HL-60 (cell line): ENCODE measurements at regions not wholly inside any gene's neighbourhood (a gene's known extent, or its start where the extent isn't known, plus 50 kb on each side); places are given as distances from the start of the nearest gene placed in this dataset.

Source experiments
- GABPA ChIP-seq: IDR thresholded peaks from 2 replicates; pipeline ENCODE4 v1.6.1; 2012; ENCODE audit warnings: low read depth
- POLR2AphosphoS5 ChIP-seq: IDR thresholded peaks from 2 replicates; pipeline ENCODE4 v1.6.1; 2012; ENCODE audit warnings: low read depth
- SPI1 ChIP-seq: IDR thresholded peaks from 2 replicates; pipeline ENCODE4 v1.6.1; 2012; ENCODE audit warnings: low read depth, mild to moderate bottlenecking, borderline replicate concordance
- TF ChIP-seq, protein P1 (sequence below): IDR thresholded peaks from one replicate; pipeline ENCODE4 v1.5.1; 2011; ENCODE audit warnings: low read length, control low read depth, inconsistent platforms; ENCODE audit not compliant: insufficient read depth
- TF ChIP-seq, protein P2 (sequence below): IDR thresholded peaks from 2 replicates; pipeline ENCODE4 v1.6.1; 2012; ENCODE audit warnings: low read depth; ENCODE audit not compliant: insufficient replicate concordance

DNA sequence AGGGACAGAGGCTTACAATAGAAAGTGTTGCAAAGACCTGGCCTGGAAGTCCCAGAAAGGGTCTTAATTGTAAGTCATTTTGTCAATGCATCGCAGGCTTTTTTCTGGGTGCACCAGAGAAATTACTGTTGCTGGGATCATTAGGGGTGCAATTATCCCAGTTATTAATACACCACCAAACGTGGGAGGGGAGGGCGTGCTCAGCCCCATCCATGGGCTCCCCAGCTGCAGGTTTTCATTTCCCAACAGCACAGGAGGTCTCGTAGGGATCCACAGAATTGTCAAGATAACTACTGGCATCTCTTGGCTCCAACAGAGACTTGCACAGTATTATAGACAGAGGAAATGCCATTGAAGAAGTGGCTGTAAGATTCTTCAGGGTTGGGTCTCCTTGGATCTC lies 69.6 kb upstream of the FZD7 start:
- TF ChIP-seq, protein P1, sequence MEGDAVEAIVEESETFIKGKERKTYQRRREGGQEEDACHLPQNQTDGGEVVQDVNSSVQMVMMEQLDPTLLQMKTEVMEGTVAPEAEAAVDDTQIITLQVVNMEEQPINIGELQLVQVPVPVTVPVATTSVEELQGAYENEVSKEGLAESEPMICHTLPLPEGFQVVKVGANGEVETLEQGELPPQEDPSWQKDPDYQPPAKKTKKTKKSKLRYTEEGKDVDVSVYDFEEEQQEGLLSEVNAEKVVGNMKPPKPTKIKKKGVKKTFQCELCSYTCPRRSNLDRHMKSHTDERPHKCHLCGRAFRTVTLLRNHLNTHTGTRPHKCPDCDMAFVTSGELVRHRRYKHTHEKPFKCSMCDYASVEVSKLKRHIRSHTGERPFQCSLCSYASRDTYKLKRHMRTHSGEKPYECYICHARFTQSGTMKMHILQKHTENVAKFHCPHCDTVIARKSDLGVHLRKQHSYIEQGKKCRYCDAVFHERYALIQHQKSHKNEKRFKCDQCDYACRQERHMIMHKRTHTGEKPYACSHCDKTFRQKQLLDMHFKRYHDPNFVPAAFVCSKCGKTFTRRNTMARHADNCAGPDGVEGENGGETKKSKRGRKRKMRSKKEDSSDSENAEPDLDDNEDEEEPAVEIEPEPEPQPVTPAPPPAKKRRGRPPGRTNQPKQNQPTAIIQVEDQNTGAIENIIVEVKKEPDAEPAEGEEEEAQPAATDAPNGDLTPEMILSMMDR = no peak
- TF ChIP-seq GABPA = no peak
- TF ChIP-seq, protein P2, sequence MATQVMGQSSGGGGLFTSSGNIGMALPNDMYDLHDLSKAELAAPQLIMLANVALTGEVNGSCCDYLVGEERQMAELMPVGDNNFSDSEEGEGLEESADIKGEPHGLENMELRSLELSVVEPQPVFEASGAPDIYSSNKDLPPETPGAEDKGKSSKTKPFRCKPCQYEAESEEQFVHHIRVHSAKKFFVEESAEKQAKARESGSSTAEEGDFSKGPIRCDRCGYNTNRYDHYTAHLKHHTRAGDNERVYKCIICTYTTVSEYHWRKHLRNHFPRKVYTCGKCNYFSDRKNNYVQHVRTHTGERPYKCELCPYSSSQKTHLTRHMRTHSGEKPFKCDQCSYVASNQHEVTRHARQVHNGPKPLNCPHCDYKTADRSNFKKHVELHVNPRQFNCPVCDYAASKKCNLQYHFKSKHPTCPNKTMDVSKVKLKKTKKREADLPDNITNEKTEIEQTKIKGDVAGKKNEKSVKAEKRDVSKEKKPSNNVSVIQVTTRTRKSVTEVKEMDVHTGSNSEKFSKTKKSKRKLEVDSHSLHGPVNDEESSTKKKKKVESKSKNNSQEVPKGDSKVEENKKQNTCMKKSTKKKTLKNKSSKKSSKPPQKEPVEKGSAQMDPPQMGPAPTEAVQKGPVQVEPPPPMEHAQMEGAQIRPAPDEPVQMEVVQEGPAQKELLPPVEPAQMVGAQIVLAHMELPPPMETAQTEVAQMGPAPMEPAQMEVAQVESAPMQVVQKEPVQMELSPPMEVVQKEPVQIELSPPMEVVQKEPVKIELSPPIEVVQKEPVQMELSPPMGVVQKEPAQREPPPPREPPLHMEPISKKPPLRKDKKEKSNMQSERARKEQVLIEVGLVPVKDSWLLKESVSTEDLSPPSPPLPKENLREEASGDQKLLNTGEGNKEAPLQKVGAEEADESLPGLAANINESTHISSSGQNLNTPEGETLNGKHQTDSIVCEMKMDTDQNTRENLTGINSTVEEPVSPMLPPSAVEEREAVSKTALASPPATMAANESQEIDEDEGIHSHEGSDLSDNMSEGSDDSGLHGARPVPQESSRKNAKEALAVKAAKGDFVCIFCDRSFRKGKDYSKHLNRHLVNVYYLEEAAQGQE = no peak
- no peak for TF ChIP-seq POLR2AphosphoS5
- TF ChIP-seq SPI1 = no peak
